ENCODE measurements at regions not wholly inside any gene's neighbourhood (a gene's known extent, or its start where the extent isn't known, plus 50 kb on each side); places are given as distances from the start of the nearest gene placed in this dataset.

- H3K18ac ChIP-seq (ENCODE audit: low read length) = no peak overlapping the region
- H4K12ac ChIP-seq (ENCODE audit: low read depth, low read length) = no peak overlapping the region
- H3K79me1 ChIP-seq (ENCODE audit: low read length) = peaks cover 4% of the 10 kb centered on the region
- H2AFZ ChIP-seq (ENCODE audit: insufficient read depth, low read length, poor library complexity) = no peak overlapping the region
- H3K27ac ChIP-seq (ENCODE audit: low read depth, low read length) = no peak overlapping the region
- no CpG with 5 or more reads among the region's 1 CpG for WGBS (ENCODE audit: extremely low coverage, insufficient coverage, insufficient read length)
- no peak overlapping the region for H3K4ac ChIP-seq (ENCODE audit: low read depth, low read length)
- no peak overlapping the region for H3K14ac ChIP-seq (ENCODE audit: low read length)
- H3K4me3 ChIP-seq (ENCODE audit: low read depth, low read length) = no peak overlapping the region
- no peak overlapping the region for H2BK120ac ChIP-seq (ENCODE audit: insufficient read depth, low read length, poor library complexity)
- H2BK5ac ChIP-seq (ENCODE audit: low read depth, low read length, poor library complexity) = no peak overlapping the region
- no peaks in the 10 kb centered on the region for H3K79me2 ChIP-seq (ENCODE audit: control insufficient read depth, insufficient read depth, low read length, poor library complexity)
- H3K9me3 ChIP-seq (ENCODE audit: insufficient read depth, low read depth, low read length) = no peaks in the 10 kb centered on the region
- H2BK12ac ChIP-seq (ENCODE audit: low read length) = no peak overlapping the region
- H3K4me1 ChIP-seq (ENCODE audit: control insufficient read depth in 1 of 2, insufficient read depth in 2 of 2, low read length in 2 of 2) = peaks cover 2 to 4% of the 10 kb centered on the region in 2 experiments
- H2AK5ac ChIP-seq (ENCODE audit: low read length) = no peak overlapping the region
- H3K23ac ChIP-seq (ENCODE audit: low read length) = no peak overlapping the region
- no peak overlapping the region for H4K8ac ChIP-seq (ENCODE audit: low read depth, low read length)
- H4K91ac ChIP-seq (ENCODE audit: low read depth, low read length) = no peak overlapping the region
- no peaks in the 10 kb centered on the region for H3K27me3 ChIP-seq (ENCODE audit: insufficient read depth, low read length)
- H3K36me3 ChIP-seq (ENCODE audit: control insufficient read depth in 1 of 2, insufficient read depth in 2 of 2, low read length in 2 of 2) = no peaks in the 10 kb centered on the region
- no peak overlapping the region for H3K9ac ChIP-seq (ENCODE audit: low read length)
- H3K4me2 ChIP-seq (ENCODE audit: low read length) = no peak overlapping the region
- no peak for DNase-seq
Measured at GRCh38 chr5:126707080-126707479, 69.9 kb upstream of the LMNB1 start.

DNA sequence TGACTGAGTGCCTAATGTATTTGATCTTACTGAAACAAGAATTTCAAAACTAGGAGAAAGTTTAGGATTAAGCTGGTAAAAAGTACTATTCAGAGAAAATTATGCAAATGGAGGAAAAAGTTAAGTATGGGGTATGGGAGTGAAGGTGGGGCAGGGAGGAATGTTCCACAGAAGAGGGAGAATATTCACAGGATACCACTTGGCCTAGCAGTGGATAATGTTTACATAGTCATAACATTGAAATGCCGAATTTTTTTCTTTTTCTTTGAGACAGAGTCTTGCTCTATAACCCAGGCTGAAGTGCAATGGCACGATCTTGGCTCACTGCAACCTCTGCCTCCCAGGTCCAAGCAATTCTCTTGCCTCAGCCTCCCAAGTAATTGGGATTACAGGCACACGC lies 61.2 kb upstream of the LMNB1 start:
- Histone ChIP-seq H3K4me2 (ENCODE audit: low read length) (no peak overlapping the region), H3K79me2 (ENCODE audit: control insufficient read depth, insufficient read depth, low read length, poor library complexity) (peaks cover 2% of the 10 kb centered on the region), H3K23ac (ENCODE audit: low read length) (no peak overlapping the region), H2AFZ (ENCODE audit: insufficient read depth, low read length, poor library complexity) (no peak overlapping the region), H3K4me3 (ENCODE audit: low read depth, low read length) (no peak overlapping the region), H3K27ac (ENCODE audit: low read depth, low read length) (no peak overlapping the region), H3K14ac (ENCODE audit: low read length) (no peak overlapping the region), H3K9ac (ENCODE audit: low read length) (no peak overlapping the region), H2AK5ac (ENCODE audit: low read length) (no peak overlapping the region), H3K9me3 (ENCODE audit: insufficient read depth, low read depth, low read length) (no peaks in the 10 kb centered on the region), H4K12ac (ENCODE audit: low read depth, low read length) (no peak overlapping the region), H2BK12ac (ENCODE audit: low read length) (no peak overlapping the region), H3K4me1 (ENCODE audit: control insufficient read depth in 1 of 2, insufficient read depth in 2 of 2, low read length in 2 of 2) (peaks cover 5 to 10% of the 10 kb centered on the region in 2 experiments), H3K4ac (ENCODE audit: low read depth, low read length) (no peak overlapping the region), H2BK5ac (ENCODE audit: low read depth, low read length, poor library complexity) (no peak overlapping the region), H2BK120ac (ENCODE audit: insufficient read depth, low read length, poor library complexity) (no peak overlapping the region), H3K27me3 (ENCODE audit: insufficient read depth, low read length) (no peaks in the 10 kb centered on the region), H3K18ac (ENCODE audit: low read length) (no peak overlapping the region), H3K36me3 (ENCODE audit: control insufficient read depth in 1 of 2, insufficient read depth in 2 of 2, low read length in 2 of 2) (no peaks in the 10 kb centered on the region), H3K79me1 (ENCODE audit: low read length) (peaks cover 12% of the 10 kb centered on the region), H4K91ac (ENCODE audit: low read depth, low read length) (no peak overlapping the region), H4K8ac (ENCODE audit: low read depth, low read length) (no peak overlapping the region)
- no CpG with 5 or more reads among the region's 3 CpGs for WGBS (ENCODE audit: extremely low coverage, insufficient coverage, insufficient read length)
- no peak for DNase-seq

DNA sequence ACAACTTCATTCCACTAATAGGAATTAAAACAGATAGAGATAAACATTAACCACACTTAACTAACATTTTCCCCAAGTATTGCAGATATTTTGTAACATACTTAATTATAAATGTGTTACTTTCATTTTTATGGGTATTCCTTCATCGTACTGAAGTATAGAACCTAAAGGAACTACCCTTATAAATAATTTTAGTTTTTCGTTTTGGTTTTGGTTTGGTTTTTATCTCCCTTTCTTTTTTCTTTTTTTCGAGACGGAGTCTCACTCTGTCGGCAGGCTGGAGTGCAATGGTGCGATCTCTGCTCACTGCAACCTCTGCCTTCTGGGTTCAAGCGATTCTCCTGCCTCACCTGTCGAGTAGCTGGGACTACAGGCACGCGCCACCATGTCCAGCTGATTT lies 60.1 kb upstream of the LMNB1 start:
- no CpG with 5 or more reads among the region's 10 CpGs for WGBS (ENCODE audit: extremely low coverage, insufficient coverage, insufficient read length)
- H3K9ac ChIP-seq (ENCODE audit: low read length) = no peak overlapping the region

DNA sequence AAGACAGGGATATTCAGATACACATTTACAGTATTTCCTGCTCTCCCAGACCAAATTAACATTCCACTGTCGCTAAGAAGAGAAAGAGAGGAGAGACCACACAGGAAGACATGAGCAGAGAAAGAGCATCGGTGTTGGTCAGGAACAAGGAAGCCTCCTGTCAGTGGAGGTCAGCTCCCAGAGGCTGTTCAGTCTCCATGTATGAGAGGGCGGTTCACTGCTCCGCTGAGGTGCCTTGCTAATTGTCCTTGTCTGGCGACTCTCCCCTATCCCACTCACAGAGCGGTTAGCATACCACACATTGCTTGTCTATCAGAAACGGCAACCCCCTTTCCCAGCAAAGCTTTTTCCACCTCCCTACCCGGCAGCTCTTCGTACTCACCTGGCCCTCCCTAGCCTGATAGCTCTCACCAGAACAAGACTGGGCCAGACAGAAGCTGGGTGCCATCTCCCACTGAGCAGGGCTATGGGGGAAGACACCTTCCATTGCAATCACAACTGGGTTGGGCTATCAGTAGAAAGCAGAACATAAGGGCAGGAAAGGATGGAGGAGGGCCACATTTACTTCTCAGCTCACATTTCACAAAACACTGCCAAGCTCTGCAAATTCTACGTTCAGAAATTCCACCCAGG lies 58.6 kb upstream of the LMNB1 start:
- Histone ChIP-seq H3K4me3 (ENCODE audit: low read depth, low read length) (no peak overlapping the region), H2BK5ac (ENCODE audit: low read depth, low read length, poor library complexity) (peak overlapping the region; percentile 66), H4K8ac (ENCODE audit: low read depth, low read length) (peak overlapping the region; percentile 55), H3K14ac (ENCODE audit: low read length) (no peak overlapping the region), H2BK12ac (ENCODE audit: low read length) (peak overlapping the region; percentile 84), H3K4me2 (ENCODE audit: low read length) (peak overlapping the region; percentile 46), H3K79me1 (ENCODE audit: low read length) (peaks cover 14% of the 10 kb centered on the region), H3K9ac (ENCODE audit: low read length) (no peak overlapping the region), H2BK120ac (ENCODE audit: insufficient read depth, low read length, poor library complexity) (peak overlapping the region; percentile 47), H3K18ac (ENCODE audit: low read length) (peak overlapping the region; percentile 25), H2AFZ (ENCODE audit: insufficient read depth, low read length, poor library complexity) (peak overlapping the region; percentile 35), H3K79me2 (ENCODE audit: control insufficient read depth, insufficient read depth, low read length, poor library complexity) (peaks cover 2% of the 10 kb centered on the region), H3K9me3 (ENCODE audit: insufficient read depth, low read depth, low read length) (no peaks in the 10 kb centered on the region), H3K23ac (ENCODE audit: low read length) (no peak overlapping the region), H3K4me1 (ENCODE audit: control insufficient read depth in 1 of 2, insufficient read depth in 2 of 2, low read length in 2 of 2) (peaks cover 5 to 10% of the 10 kb centered on the region in 2 experiments), H4K91ac (ENCODE audit: low read depth, low read length) (peak overlapping the region; percentile 67), H3K27ac (ENCODE audit: low read depth, low read length) (peak overlapping the region; percentile 89), H4K12ac (ENCODE audit: low read depth, low read length) (no peak overlapping the region), H2AK5ac (ENCODE audit: low read length) (no peak overlapping the region), H3K4ac (ENCODE audit: low read depth, low read length) (no peak overlapping the region), H3K27me3 (ENCODE audit: insufficient read depth, low read length) (no peaks in the 10 kb centered on the region), H3K36me3 (ENCODE audit: control insufficient read depth in 1 of 2, insufficient read depth in 2 of 2, low read length in 2 of 2) (no peaks in the 10 kb centered on the region)
- WGBS (ENCODE audit: extremely low coverage, insufficient coverage, insufficient read length) = no CpG with 5 or more reads among the region's 10 CpGs
- DNase-seq = peak; percentile 77 to 83

More for the DNA sequence above, 60.1 kb upstream of the LMNB1 start:
- Histone ChIP-seq H4K8ac (ENCODE audit: low read depth, low read length) (no peak overlapping the region), H3K14ac (ENCODE audit: low read length) (peak overlapping the region; percentile 72), H2AK5ac (ENCODE audit: low read length) (no peak overlapping the region), H3K79me1 (ENCODE audit: low read length) (peaks cover 14% of the 10 kb centered on the region), H2BK5ac (ENCODE audit: low read depth, low read length, poor library complexity) (no peak overlapping the region), H3K4me3 (ENCODE audit: low read depth, low read length) (no peak overlapping the region), H3K23ac (ENCODE audit: low read length) (no peak overlapping the region), H3K27ac (ENCODE audit: low read depth, low read length) (no peak overlapping the region), H3K9me3 (ENCODE audit: insufficient read depth, low read depth, low read length) (no peaks in the 10 kb centered on the region), H2AFZ (ENCODE audit: insufficient read depth, low read length, poor library complexity) (no peak overlapping the region), H3K4ac (ENCODE audit: low read depth, low read length) (no peak overlapping the region), H4K12ac (ENCODE audit: low read depth, low read length) (no peak overlapping the region), H3K36me3 (ENCODE audit: control insufficient read depth in 1 of 2, insufficient read depth in 2 of 2, low read length in 2 of 2) (no peaks in the 10 kb centered on the region), H2BK120ac (ENCODE audit: insufficient read depth, low read length, poor library complexity) (peak overlapping the region; percentile 79), H3K4me2 (ENCODE audit: low read length) (no peak overlapping the region), H3K4me1 (ENCODE audit: control insufficient read depth in 1 of 2, insufficient read depth in 2 of 2, low read length in 2 of 2) (peaks cover 5 to 10% of the 10 kb centered on the region in 2 experiments), H4K91ac (ENCODE audit: low read depth, low read length) (peak overlapping the region; percentile 79), H3K18ac (ENCODE audit: low read length) (no peak overlapping the region), H3K79me2 (ENCODE audit: control insufficient read depth, insufficient read depth, low read length, poor library complexity) (peaks cover 2% of the 10 kb centered on the region), H2BK12ac (ENCODE audit: low read length) (peak overlapping the region; percentile 96), H3K27me3 (ENCODE audit: insufficient read depth, low read length) (no peaks in the 10 kb centered on the region)
- no peak for DNase-seq
